AG09319 (cell line): ENCODE measurements at regions not wholly inside any gene's neighbourhood (a gene's known extent, or its start where the extent isn't known, plus 50 kb on each side); places are given as distances from the start of the nearest gene placed in this dataset.

Experiments
- DNase-seq: peaks from one replicate; pipeline ENCODE4 v3.0.0-alpha.2; 2010; ENCODE audit warnings: low read depth; ENCODE audit errors: extremely low read depth
- CTCF ChIP-seq: IDR thresholded peaks from 2 replicates; pipeline ENCODE4 v1.5.1; 2011; ENCODE audit warnings: low read depth, mild to moderate bottlenecking, inconsistent platforms, low read length, moderate library complexity

- no peak for TF ChIP-seq CTCF
- DNase-seq = peak; percentile 66
Measured at GRCh38 chr10:31618541-31619291, 299.7 kb downstream of the ZEB1 start.

DNA sequence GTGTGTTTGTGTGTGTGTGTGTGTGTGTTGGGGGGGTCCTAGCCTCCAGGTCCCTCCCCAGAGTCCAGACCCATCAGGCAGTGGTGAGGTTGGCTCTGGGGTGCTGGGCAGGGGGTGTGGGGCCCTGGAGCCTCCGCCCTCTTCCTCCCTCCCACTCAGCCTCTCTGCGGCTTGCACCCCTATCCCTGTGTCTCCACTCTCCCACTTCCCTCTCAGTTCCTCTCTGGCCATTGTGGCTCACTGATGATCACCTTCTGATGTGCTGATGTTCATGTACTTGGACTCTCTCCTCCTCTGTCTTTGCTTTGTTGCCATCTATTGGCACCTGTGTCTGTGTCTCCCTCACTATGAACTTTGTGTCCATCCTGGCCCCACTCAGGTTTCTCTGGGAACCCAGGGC, 298.7 kb downstream of the ZEB1 start:
- no peak for DNase-seq
- no peak for TF ChIP-seq CTCF

DNA sequence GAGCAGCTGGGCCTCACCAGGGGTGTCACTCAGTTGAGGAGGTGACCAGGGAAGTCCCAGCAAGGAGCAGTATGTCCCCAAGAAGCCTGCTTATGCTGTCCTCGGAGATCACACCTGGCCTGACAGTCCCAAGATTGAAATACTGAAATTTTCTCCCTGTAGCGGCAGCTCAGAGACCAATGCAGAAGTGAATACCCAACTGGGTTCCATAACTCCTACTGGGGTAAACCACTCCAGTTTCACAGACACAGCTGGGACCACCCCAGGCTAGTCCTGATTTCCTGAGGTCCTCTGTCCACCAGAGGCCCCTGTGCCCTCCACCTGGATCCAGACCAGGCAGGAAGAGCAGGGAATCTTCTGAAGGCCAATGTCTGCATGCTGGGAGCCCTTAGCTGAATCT, 298.1 kb downstream of the ZEB1 start:
- no peak for TF ChIP-seq CTCF
- DNase-seq = no peak

- no peak for DNase-seq
- no peak for TF ChIP-seq CTCF
Measured at GRCh38 chr10:31615129-31615528, 296.1 kb downstream of the ZEB1 start.

DNA sequence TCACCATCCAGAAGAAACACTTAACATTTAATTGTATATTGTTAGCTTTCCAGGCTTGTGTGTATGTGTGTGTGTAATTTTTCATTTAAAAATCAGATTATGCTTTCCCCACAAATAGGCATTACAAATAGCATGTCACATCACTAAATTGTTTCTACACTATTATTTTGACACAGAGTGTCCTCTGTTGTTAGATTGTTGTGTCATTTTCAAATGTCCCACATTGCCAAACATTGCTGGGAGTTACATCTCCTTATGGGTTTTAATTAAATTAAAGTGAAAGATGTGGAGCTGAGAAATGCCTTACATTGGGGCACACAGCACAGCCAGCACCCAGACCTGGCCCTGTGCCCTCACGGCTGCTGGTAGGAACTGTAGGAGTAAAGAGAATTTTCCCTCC, 295.6 kb downstream of the ZEB1 start:
- DNase-seq = no peak
- no peak for TF ChIP-seq CTCF

- no peak for DNase-seq
- no peak for TF ChIP-seq CTCF
Measured at GRCh38 chr10:31612082-31612481, 293.1 kb downstream of the ZEB1 start.

- no peak for TF ChIP-seq CTCF
- no peak for DNase-seq
Measured at GRCh38 chr10:31611161-31611560, 292.1 kb downstream of the ZEB1 start.
